HEK293 (cell line): ENCODE measurements at regions not wholly inside any gene's neighbourhood (a gene's known extent, or its start where the extent isn't known, plus 50 kb on each side); places are given as distances from the start of the nearest gene placed in this dataset.

Experiments used
- CTCF ChIP-seq: fragments of 450-650 bp; formaldehyde crosslinking; IDR thresholded peaks from 2 replicates; pipeline ENCODE4 v1.5.1; 2016; ENCODE audit warnings: missing biosample characterization, missing genetic modification characterization
- GLIS1 ChIP-seq: fragments of 450-650 bp; formaldehyde crosslinking; IDR thresholded peaks from 2 replicates; pipeline ENCODE4 v1.5.1; 2016; ENCODE audit warnings: missing biosample characterization, missing genetic modification characterization
- RBAK ChIP-seq: fragments of 450-650 bp; formaldehyde crosslinking; IDR thresholded peaks from 2 replicates; pipeline ENCODE4 v1.5.1; 2016; ENCODE audit warnings: missing biosample characterization, missing genetic modification characterization
- ZBTB10 ChIP-seq: fragments of 450-650 bp; formaldehyde crosslinking; IDR thresholded peaks from 2 replicates; pipeline ENCODE4 v1.5.1; 2016; ENCODE audit warnings: missing biosample characterization, missing genetic modification characterization
- ZNF138 ChIP-seq: fragments of 450-650 bp; formaldehyde crosslinking; IDR thresholded peaks from 2 replicates; pipeline ENCODE4 v1.5.1; 2016; ENCODE audit warnings: missing biosample characterization, missing genetic modification characterization, borderline replicate concordance
- ZNF214 ChIP-seq: fragments of 450-650 bp; formaldehyde crosslinking; IDR thresholded peaks from 2 replicates; pipeline ENCODE4 v1.5.1; 2017; ENCODE audit warnings: missing biosample characterization, mild to moderate bottlenecking, missing genetic modification characterization, borderline replicate concordance
- ZNF248 ChIP-seq: fragments of 450-650 bp; formaldehyde crosslinking; IDR thresholded peaks from 2 replicates; pipeline ENCODE4 v1.5.1; 2017; ENCODE audit warnings: missing biosample characterization, missing genetic modification characterization
- ZNF362 ChIP-seq: fragments of 450-650 bp; formaldehyde crosslinking; IDR thresholded peaks from 2 replicates; pipeline ENCODE4 v1.5.1; 2016; ENCODE audit warnings: missing biosample characterization, missing genetic modification characterization
- ZNF677 ChIP-seq: fragments of 450-650 bp; IDR thresholded peaks from 2 replicates; pipeline ENCODE4 v1.5.0; 2018; ENCODE audit warnings: missing biosample characterization, mild to moderate bottlenecking, missing genetic modification characterization, moderate library complexity

- TF ChIP-seq ZNF214 (tag by site-specific recombination) (no peak), GLIS1 (tag by site-specific recombination) (no peak), ZNF677 (tag by site-specific recombination) (no peak), ZNF138 (tag by site-specific recombination) (no peak), CTCF (tag by site-specific recombination) (no peak), ZNF248 (tag by site-specific recombination) (no peak), RBAK (tag by site-specific recombination) (no peak), ZNF362 (tag by site-specific recombination) (no peak), ZBTB10 (tag by site-specific recombination) (no peak)
Observed at GRCh38 chr9:135248721-135249120, 161.3 kb downstream of the OLFM1 start.
